Naive thymus-derived CD4-positive, alpha-beta T cell (primary cell): ENCODE measurements at regions not wholly inside any gene's neighbourhood (a gene's known extent, or its start where the extent isn't known, plus 50 kb on each side); places are given as distances from the start of the nearest gene placed in this dataset.

Source experiments
- ATAC-seq: fragments of 150-1000 bp; cut with Tn5 transposase; 2 replicates; pipeline ENCODE4 v1.10.0; 2021; ENCODE audit warnings: mild to moderate bottlenecking, moderate library complexity
- CTCF ChIA-PET: fragments of 350-600 bp; sonication (Branson Sonifier 250); formaldehyde crosslinking; loops from one replicate; lab custom pipeline; 2021; ENCODE audit warnings: antibody characterized with exemption; lab: Charles Lee
- POLR2A ChIA-PET: fragments of 350-600 bp; sonication (Branson Sonifier 250); formaldehyde crosslinking; loops from one replicate; lab custom pipeline; 2021; ENCODE audit warnings: antibody characterized with exemption, inconsistent platforms; lab: Charles Lee
- DNase-seq, 9 donors: peaks; one replicate each; pipeline versions ENCODE4 v3.0.0 to v3.0.0-alpha.2; 2020 to 2022; ENCODE audit warnings: mixed read lengths in 1 of 9
- H3K27ac ChIP-seq: one replicate; pipeline ENCODE4 v1.7.0; 2013; ENCODE audit warnings: mild to moderate bottlenecking, low read depth, low read length, moderate library complexity
- H3K27me3 ChIP-seq, 2 donors: one replicate each; pipeline ENCODE4 v1.7.0; 2013; ENCODE audit warnings: low read length in 2 of 2, mild to moderate bottlenecking in 2 of 2, moderate library complexity in 2 of 2; ENCODE audit not compliant: control insufficient read depth in 2 of 2, insufficient read depth in 2 of 2
- H3K36me3 ChIP-seq, 3 experiments: 1 replicate in 2 of 3; 2 replicates in 1 of 3; pipeline ENCODE4 v1.7.0; 2013; ENCODE audit warnings: low read length in 3 of 3, mild to moderate bottlenecking in 3 of 3, moderate library complexity in 1 of 3; ENCODE audit not compliant: insufficient read depth in 3 of 3, control insufficient read depth in 2 of 3
- H3K4me1 ChIP-seq, 2 donors: one replicate each; pipeline ENCODE4 v1.7.0; 2013; ENCODE audit warnings: low read length in 2 of 2, mild to moderate bottlenecking in 2 of 2, moderate library complexity in 1 of 2; ENCODE audit not compliant: control insufficient read depth in 2 of 2, insufficient read depth in 2 of 2
- H3K4me3 ChIP-seq: 2 replicates; pipeline ENCODE4 v1.7.0; 2013; ENCODE audit warnings: mild to moderate bottlenecking, low read length
- H3K9me3 ChIP-seq, 3 experiments: 1 replicate in 2 of 3; 2 replicates in 1 of 3; pipeline ENCODE4 v1.7.0; 2013; ENCODE audit warnings: low read length in 3 of 3; ENCODE audit not compliant: control insufficient read depth in 2 of 3
- H3K27ac Mint-ChIP-seq, 9 donors: one replicate each; pipeline ENCODE4 v1.8.0; 2020 to 2022; ENCODE audit warnings: mixed read lengths in 9 of 9, mild to moderate bottlenecking in 8 of 9, moderate library complexity in 5 of 9, inconsistent platforms in 2 of 9
- H3K27me3 Mint-ChIP-seq, 5 donors: one replicate each; pipeline ENCODE4 v1.8.0; 2021 to 2022; ENCODE audit warnings: mixed read lengths in 5 of 5, mild to moderate bottlenecking in 1 of 5
- H3K36me3 Mint-ChIP-seq, 5 donors: one replicate each; pipeline ENCODE4 v1.8.0; 2020 to 2022; ENCODE audit warnings: mixed read lengths in 5 of 5, mild to moderate bottlenecking in 3 of 5, inconsistent platforms in 1 of 5
- H3K4me1 Mint-ChIP-seq, 7 donors: one replicate each; pipeline ENCODE4 v1.8.0; 2020 to 2022; ENCODE audit warnings: mixed read lengths in 7 of 7, mild to moderate bottlenecking in 3 of 7, inconsistent platforms in 1 of 7
- H3K4me3 Mint-ChIP-seq, 10 donors: one replicate each; pipeline ENCODE4 v1.8.0; 2020 to 2022; ENCODE audit warnings: mild to moderate bottlenecking in 10 of 10, mixed read lengths in 10 of 10, moderate library complexity in 6 of 10, inconsistent platforms in 2 of 10
- H3K9me3 Mint-ChIP-seq, 11 donors: one replicate each; pipeline ENCODE4 v1.8.0; 2020 to 2022; ENCODE audit warnings: mixed read lengths in 11 of 11, mild to moderate bottlenecking in 4 of 11, inconsistent platforms in 1 of 11, moderate library complexity in 1 of 11
- intact Hi-C, 2 donors: fragments of 100-400 bp; cut with micrococcal nuclease; formaldehyde crosslinking; loops; one replicate each; pipeline ENCODE4 v1.15.1; 2023

DNA sequence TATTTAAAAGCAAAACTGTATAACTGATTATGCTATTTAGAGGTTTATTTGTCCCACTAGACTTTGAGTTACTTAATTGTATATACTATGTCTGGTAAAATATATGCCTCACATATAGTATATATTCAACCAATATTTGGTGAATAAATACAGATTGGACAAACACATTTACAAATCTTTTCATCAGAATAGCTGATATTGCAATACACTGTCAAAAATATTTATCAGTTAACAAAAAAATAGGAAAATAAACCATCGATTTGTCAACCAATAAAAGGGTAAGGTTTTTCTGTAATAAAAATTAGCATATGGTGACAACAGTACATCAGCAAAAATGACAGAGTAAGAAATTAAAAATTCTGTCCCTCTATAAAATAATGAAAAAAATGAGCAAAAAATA is 889.9 kb upstream of the INTU start:
- H3K9me3 ChIP-seq, result no peaks in the 10 kb centered on the region
- ChIA-PET POLR2A (no interaction called here), CTCF (no interaction called here)
- H3K4me3 Mint-ChIP-seq, result no peak overlapping the region
- H3K27ac ChIP-seq, result no peak overlapping the region
- H3K36me3 ChIP-seq, result no peaks in the 10 kb centered on the region
- intact Hi-C loops, result no loop called here
- H3K4me3 ChIP-seq, result no peak overlapping the region
- H3K27me3 Mint-ChIP-seq, result no peaks in the 10 kb centered on the region
- peaks cover 0 to 4% (median 0%) of the 10 kb centered on the region in 5 donors for H3K36me3 Mint-ChIP-seq
- ATAC-seq (no peak), DNase-seq (no peak)
- H3K27ac Mint-ChIP-seq, result no peak overlapping the region
- H3K4me1 Mint-ChIP-seq, result no peaks in the 10 kb centered on the region
- H3K4me1 ChIP-seq, result no peaks in the 10 kb centered on the region
- H3K27me3 ChIP-seq, result no peaks in the 10 kb centered on the region
- peaks cover 0 to 30% (median 4%) of the 10 kb centered on the region in 11 donors for H3K9me3 Mint-ChIP-seq

DNA sequence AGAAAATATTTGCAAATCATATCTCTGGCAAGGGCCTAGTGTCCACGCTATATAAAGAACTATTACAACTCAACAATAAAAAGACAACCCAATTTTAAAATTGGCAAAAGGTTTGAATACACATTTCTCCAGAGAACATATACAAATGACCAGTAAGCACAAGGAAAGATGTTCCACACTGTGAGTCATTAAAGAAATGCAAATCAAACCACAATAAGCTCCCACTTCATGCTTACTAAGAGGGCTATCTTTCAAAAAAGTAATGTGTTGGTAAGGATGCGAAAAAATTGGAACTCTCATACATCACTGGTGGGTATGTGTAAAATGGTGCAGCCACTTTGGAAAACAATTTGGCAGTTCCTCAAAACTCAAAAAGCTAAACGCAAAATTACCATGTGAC is 884.0 kb upstream of the INTU start:
- no peaks in the 10 kb centered on the region for H3K27me3 ChIP-seq
- POLR2A ChIA-PET, result no interaction called here
- ATAC-seq (no peak), DNase-seq (no peak)
- Mint-ChIP-seq H3K27ac (no peak overlapping the region), H3K27me3 (no peaks in the 10 kb centered on the region), H3K36me3 (no peaks in the 10 kb centered on the region), H3K4me3 (no peak overlapping the region), H3K4me1 (no peaks in the 10 kb centered on the region), H3K9me3 (peaks cover 0 to 26% (median 3%) of the 10 kb centered on the region in 11 donors)
- no peaks in the 10 kb centered on the region for H3K36me3 ChIP-seq
- CTCF ChIA-PET, result no interaction called here
- H3K4me1 ChIP-seq, result no peaks in the 10 kb centered on the region
- intact Hi-C loops, result no loop called here
- H3K9me3 ChIP-seq, result no peaks in the 10 kb centered on the region
- H3K27ac ChIP-seq, result no peak overlapping the region
- no peak overlapping the region for H3K4me3 ChIP-seq

- CTCF ChIA-PET, result no interaction called here
- Mint-ChIP-seq H3K27ac (no peak overlapping the region), H3K9me3 (peaks cover 0 to 18% (median 2%) of the 10 kb centered on the region in 11 donors), H3K4me3 (no peak overlapping the region), H3K36me3 (no peaks in the 10 kb centered on the region), H3K4me1 (no peaks in the 10 kb centered on the region), H3K27me3 (no peaks in the 10 kb centered on the region)
- H3K9me3 ChIP-seq, result no peaks in the 10 kb centered on the region
- no peaks in the 10 kb centered on the region for H3K36me3 ChIP-seq
- H3K4me3 ChIP-seq, result no peak overlapping the region
- no peak for DNase-seq
- no peaks in the 10 kb centered on the region for H3K4me1 ChIP-seq
- POLR2A ChIA-PET, result no interaction called here
- no peak overlapping the region for H3K27ac ChIP-seq
- no peak for ATAC-seq
- H3K27me3 ChIP-seq, result no peaks in the 10 kb centered on the region
- intact Hi-C loops, result no loop called here
Measured at GRCh38 chr4:126750723-126751122, 882.0 kb upstream of the INTU start.

GRCh38 chr4:126752126-126752525 is 880.6 kb upstream of the INTU start:
- DNase-seq (no peak), ATAC-seq (no peak)
- intact Hi-C loops, result no loop called here
- Histone ChIP-seq H3K36me3 (no peaks in the 10 kb centered on the region), H3K4me3 (no peak overlapping the region), H3K27ac (no peak overlapping the region), H3K4me1 (no peaks in the 10 kb centered on the region), H3K27me3 (no peaks in the 10 kb centered on the region), H3K9me3 (no peaks in the 10 kb centered on the region)
- Mint-ChIP-seq H3K27me3 (no peaks in the 10 kb centered on the region), H3K27ac (no peak overlapping the region), H3K9me3 (peaks cover 0 to 10% (median 2%) of the 10 kb centered on the region in 11 donors), H3K36me3 (no peaks in the 10 kb centered on the region), H3K4me3 (no peak overlapping the region), H3K4me1 (no peaks in the 10 kb centered on the region)
- CTCF ChIA-PET, result interaction anchor here (0.7 kb wide), 1 partner anchor 924 kb away, joined by 3 read pairs; no protein-coding TSS in a partner anchor
- POLR2A ChIA-PET, result no interaction called here

- H3K27me3 Mint-ChIP-seq, result no peaks in the 10 kb centered on the region
- H3K9me3 Mint-ChIP-seq, result peaks cover 0 to 13% (median 3%) of the 10 kb centered on the region in 11 donors
- Histone ChIP-seq H3K4me3 (no peak overlapping the region), H3K36me3 (no peaks in the 10 kb centered on the region), H3K9me3 (no peaks in the 10 kb centered on the region), H3K4me1 (no peaks in the 10 kb centered on the region), H3K27me3 (no peaks in the 10 kb centered on the region), H3K27ac (no peak overlapping the region)
- H3K27ac Mint-ChIP-seq, result no peak overlapping the region
- no peak overlapping the region for H3K4me3 Mint-ChIP-seq
- H3K4me1 Mint-ChIP-seq, result peaks cover 0 to 1% (median 0%) of the 10 kb centered on the region in 7 donors
- DNase-seq (no peak), ATAC-seq (no peak)
- CTCF ChIA-PET, result no interaction called here
- POLR2A ChIA-PET, result no interaction called here
- H3K36me3 Mint-ChIP-seq, result no peaks in the 10 kb centered on the region
- intact Hi-C loops, result no loop called here
Measured at GRCh38 chr4:126752702-126753101, 880.1 kb upstream of the INTU start.

- Mint-ChIP-seq H3K36me3 (no peaks in the 10 kb centered on the region), H3K9me3 (peaks cover 0 to 13% (median 5%) of the 10 kb centered on the region in 11 donors), H3K4me3 (no peak overlapping the region), H3K27me3 (no peaks in the 10 kb centered on the region), H3K27ac (no peak overlapping the region), H3K4me1 (peaks cover 0 to 1% (median 0%) of the 10 kb centered on the region in 7 donors)
- ATAC-seq, result no peak
- Histone ChIP-seq H3K27me3 (no peaks in the 10 kb centered on the region), H3K9me3 (no peaks in the 10 kb centered on the region), H3K4me1 (no peaks in the 10 kb centered on the region), H3K36me3 (no peaks in the 10 kb centered on the region), H3K27ac (no peak overlapping the region), H3K4me3 (no peak overlapping the region)
- ChIA-PET POLR2A (no interaction called here), CTCF (no interaction called here)
- intact Hi-C loops, result no loop called here
- DNase-seq, result no peak
Measured at GRCh38 chr4:126753592-126753991, 879.2 kb upstream of the INTU start.

DNA sequence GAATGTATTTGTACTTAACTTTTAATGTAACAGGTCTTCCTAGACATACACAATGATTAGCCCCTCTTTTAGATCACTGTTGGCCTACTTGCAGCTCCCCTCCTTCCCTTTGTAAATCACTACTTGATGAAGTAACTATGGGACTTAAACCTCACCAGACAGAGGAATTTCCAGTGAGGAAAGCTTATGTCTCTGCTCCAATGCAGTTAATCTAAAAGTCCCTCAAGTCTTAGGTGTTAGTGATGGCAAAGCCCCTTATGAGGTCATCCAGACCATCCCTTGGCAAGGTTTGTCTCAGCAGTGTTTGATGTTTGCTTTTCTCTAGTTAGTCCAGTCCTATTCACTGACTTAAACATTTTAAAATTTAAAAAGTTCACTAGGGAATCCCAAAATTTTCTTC is 877.3 kb upstream of the INTU start:
- H3K27ac Mint-ChIP-seq, result no peak overlapping the region
- ATAC-seq (no peak), DNase-seq (no peak)
- H3K27me3 ChIP-seq, result no peaks in the 10 kb centered on the region
- ChIA-PET CTCF (no interaction called here), POLR2A (no interaction called here)
- H3K4me1 Mint-ChIP-seq, result peaks cover 0 to 1% (median 0%) of the 10 kb centered on the region in 7 donors
- H3K9me3 Mint-ChIP-seq, result peaks cover 0 to 13% (median 5%) of the 10 kb centered on the region in 11 donors
- no peaks in the 10 kb centered on the region for H3K9me3 ChIP-seq
- no peaks in the 10 kb centered on the region for H3K4me1 ChIP-seq
- no peaks in the 10 kb centered on the region for H3K36me3 ChIP-seq
- H3K27me3 Mint-ChIP-seq, result no peaks in the 10 kb centered on the region
- H3K4me3 ChIP-seq, result no peak overlapping the region
- intact Hi-C loops, result no loop called here
- no peaks in the 10 kb centered on the region for H3K36me3 Mint-ChIP-seq
- H3K4me3 Mint-ChIP-seq, result no peak overlapping the region
- H3K27ac ChIP-seq, result no peak overlapping the region
